ENCODE measurements at regions not wholly inside any gene's neighbourhood (a gene's known extent, or its start where the extent isn't known, plus 50 kb on each side); places are given as distances from the start of the nearest gene placed in this dataset.

- TF ChIP-seq EZH2 (IDR thresholded peaks at IDR 0.05; ENCODE audit: insufficient read depth, poor library complexity, severe bottlenecking): no peak
- no peak for TF ChIP-seq EZH2phosphoT487 (IDR thresholded peaks at IDR 0.05; ENCODE audit: insufficient read depth, low read depth)
Observed at GRCh38 chr4:133278591-133278990, 129.5 kb downstream of the PCDH10 start.

Data from GM23248 (cell line).